HCT116 (cell line): ENCODE measurements at regions not wholly inside any gene's neighbourhood (a gene's known extent, or its start where the extent isn't known, plus 50 kb on each side); places are given as distances from the start of the nearest gene placed in this dataset.

ENCODE experiments used
- ATAC-seq: fragments of 200-7000 bp; cut with Tn5 transposase; 2 replicates; pipeline ENCODE4 v1.9.1; 2020; ENCODE audit warnings: mild to moderate bottlenecking, moderate library complexity
- BruUV-seq: library from RNA; stranded (reverse); fragments of 400-500 nt; replicated peaks from 2 replicates; lab custom pipeline; 2021; lab: Mats Ljungman, UMichigan
- CTCF ChIA-PET: fragments of 300-600 bp; sonication (Branson Sonifier 250); formaldehyde crosslinking; loops from one replicate; lab custom pipeline; 2021; ENCODE audit warnings: antibody characterized with exemption; lab: Charles Lee
- POLR2A ChIA-PET: fragments of 300-600, 350-600 bp; sonication (Branson Sonifier 250); formaldehyde crosslinking; loops from one replicate; lab custom pipeline; 2021; ENCODE audit warnings: antibody characterized with exemption; lab: Charles Lee
- RAD21 ChIA-PET, 2 experiments: fragments of 300-600 bp; sonication (Branson Sonifier 250); formaldehyde crosslinking; loops; one replicate each; lab custom pipeline; 2023; ENCODE audit warnings: low total read pairs in 2 of 2; ENCODE audit not compliant: uncharacterized antibody in 2 of 2, unreplicated experiment in 2 of 2, low non-redundant PET in 1 of 2; lab: Charles Lee
- DNase-seq: peaks from one replicate; pipeline ENCODE4 v3.0.0-alpha.2; 2010; ENCODE audit warnings: low read depth, low spot score
- H2AFZ ChIP-seq: fragments of 200-600 bp; shearing (Covaris generic), sonication (generic); 2 replicates; pipeline ENCODE4 v1.6.1; 2017; ENCODE audit warnings: low read depth, mixed run types, mixed read lengths, antibody characterized with exemption, low read length; ENCODE audit not compliant: poor library complexity, severe bottlenecking
- H3K27ac ChIP-seq: 2 replicates; pipeline ENCODE4 v1.5.1; 2012; ENCODE audit warnings: low read depth, low read length
- H3K27me3 ChIP-seq: fragments of 200-600 bp; sonication (generic); 2 replicates; pipeline ENCODE4 v1.6.1; 2016; ENCODE audit warnings: mixed run types, low read length, mixed read lengths; ENCODE audit not compliant: insufficient read depth
- H3K36me3 ChIP-seq, 2 experiments: fragments of 200-500 bp in 1 of 2; fragments of 200-600 bp in 1 of 2; sonication (Bioruptor generic) in 1 of 2; sonication (generic) in 1 of 2; 2 replicates each; pipeline versions ENCODE4 v1.5.1 to v1.6.1; 2014 to 2016; ENCODE audit warnings: low read length in 2 of 2, inconsistent platforms in 1 of 2, mixed read lengths in 1 of 2, mixed run types in 1 of 2; ENCODE audit not compliant: insufficient read depth in 2 of 2, control insufficient read depth in 1 of 2
- H3K4me1 ChIP-seq, 2 experiments: fragments of 200-600 bp in 1 of 2; sonication (generic) in 1 of 2; 2 replicates each; pipeline versions ENCODE4 v1.5.1 to v1.6.1; 2012 to 2017; ENCODE audit warnings: low read length in 2 of 2, inconsistent platforms in 1 of 2, mild to moderate bottlenecking in 1 of 2, mixed read lengths in 1 of 2, mixed run types in 1 of 2, moderate library complexity in 1 of 2; ENCODE audit not compliant: insufficient read depth in 2 of 2, control insufficient read depth in 1 of 2
- H3K4me2 ChIP-seq: fragments of 200-600 bp; sonication (generic); 2 replicates; pipeline ENCODE4 v1.6.1; 2017; ENCODE audit warnings: mixed run types, low read length, mixed read lengths
- H3K4me3 ChIP-seq, 2 experiments: fragments of 200-600 bp in 1 of 2; sonication (generic) in 1 of 2; replicated peaks in 1 of 2; 2 replicates each; pipeline ENCODE4 v1.5.1; 2011 to 2016; ENCODE audit warnings: low read length in 2 of 2, control low read depth in 1 of 2, low read depth in 1 of 2, mild to moderate bottlenecking in 1 of 2, mixed read lengths in 1 of 2, mixed run types in 1 of 2
- H3K79me2 ChIP-seq: fragments of 200-600 bp; sonication (generic); 2 replicates; pipeline ENCODE4 v1.6.1; 2017; ENCODE audit warnings: mild to moderate bottlenecking, mixed run types, low read length, moderate library complexity, mixed read lengths; ENCODE audit not compliant: insufficient read depth
- H3K9ac ChIP-seq: fragments of 200-600 bp; sonication (generic); 2 replicates; pipeline ENCODE4 v1.6.1; 2016; ENCODE audit warnings: low read length, mixed read lengths
- H3K9me2 ChIP-seq: fragments of 200-600 bp; sonication (generic), shearing (Covaris generic); 2 replicates; pipeline ENCODE4 v1.6.1; 2017; ENCODE audit warnings: mixed run types, mild to moderate bottlenecking, moderate library complexity; ENCODE audit not compliant: insufficient read depth
- H3K9me3 ChIP-seq, 2 experiments: fragments of 200-500 bp in 1 of 2; fragments of 200-600 bp in 1 of 2; sonication (Bioruptor generic) in 1 of 2; sonication (generic) in 1 of 2; 2 replicates each; pipeline ENCODE4 v1.6.1; 2014 to 2017; ENCODE audit warnings: low read length in 2 of 2, mixed read lengths in 2 of 2, inconsistent platforms in 1 of 2, low read depth in 1 of 2, mild to moderate bottlenecking in 1 of 2, mixed run types in 1 of 2, moderate library complexity in 1 of 2; ENCODE audit not compliant: control insufficient read depth in 1 of 2, insufficient read depth in 1 of 2
- H4K20me1 ChIP-seq: fragments of 200-600 bp; sonication (generic), shearing (Covaris generic); 2 replicates; pipeline ENCODE4 v1.6.1; 2017; ENCODE audit warnings: mixed run types, mild to moderate bottlenecking, moderate library complexity; ENCODE audit not compliant: insufficient read depth
- ATF3 ChIP-seq: IDR thresholded peaks from 2 replicates; pipeline ENCODE4 v1.6.1; 2012
- CBX3 ChIP-seq: IDR thresholded peaks from 2 replicates; pipeline ENCODE4 v1.6.1; 2012; ENCODE audit warnings: low read depth
- CEBPB ChIP-seq: IDR thresholded peaks from 2 replicates; pipeline ENCODE4 v1.6.1; 2012; ENCODE audit warnings: low read depth
- ELF1 ChIP-seq: IDR thresholded peaks from 2 replicates; pipeline ENCODE4 v1.6.1; 2012; ENCODE audit warnings: low read depth, borderline replicate concordance
- JUND ChIP-seq: IDR thresholded peaks from 2 replicates; pipeline ENCODE4 v1.6.1; 2012
- MAX ChIP-seq: IDR thresholded peaks from 2 replicates; pipeline ENCODE4 v1.6.1; 2012
- POLR2AphosphoS5 ChIP-seq: IDR thresholded peaks from 2 replicates; pipeline ENCODE4 v1.6.1; 2011; ENCODE audit warnings: mild to moderate bottlenecking, low read depth, low read length, moderate library complexity
- SRF ChIP-seq: IDR thresholded peaks from 2 replicates; pipeline ENCODE4 v1.6.1; 2012; ENCODE audit warnings: low read depth
- TCF7L2 ChIP-seq: IDR thresholded peaks from 2 replicates; pipeline ENCODE4 v1.7.0; 2011; ENCODE audit warnings: borderline replicate concordance, inconsistent platforms; ENCODE audit not compliant: insufficient read depth, insufficient read length; ENCODE audit errors: extremely low read depth
- YY1 ChIP-seq: IDR thresholded peaks from 2 replicates; pipeline ENCODE4 v1.6.1; 2011; ENCODE audit warnings: low read length, low read depth, moderate library complexity, mild to moderate bottlenecking; ENCODE audit not compliant: insufficient replicate concordance; ENCODE audit errors: extremely low read depth
- ZFX ChIP-seq: fragments of 450-650 bp; IDR thresholded peaks from 2 replicates; pipeline ENCODE4 v1.6.1; 2017
- intact Hi-C: fragments of 100-400 bp; cut with micrococcal nuclease; formaldehyde crosslinking; loops from 2 replicates; pipeline ENCODE4 v1.10.0; 2022
- TF ChIP-seq, protein P1 (sequence below): IDR thresholded peaks from 2 replicates; pipeline ENCODE4 v1.6.1; 2012; ENCODE audit warnings: low read depth
- TF ChIP-seq, protein P2 (sequence below): IDR thresholded peaks from 2 replicates; pipeline ENCODE4 v1.6.1; 2011; ENCODE audit warnings: mild to moderate bottlenecking, low read length, moderate library complexity; ENCODE audit not compliant: insufficient replicate concordance; ENCODE audit errors: extremely low read depth

DNA sequence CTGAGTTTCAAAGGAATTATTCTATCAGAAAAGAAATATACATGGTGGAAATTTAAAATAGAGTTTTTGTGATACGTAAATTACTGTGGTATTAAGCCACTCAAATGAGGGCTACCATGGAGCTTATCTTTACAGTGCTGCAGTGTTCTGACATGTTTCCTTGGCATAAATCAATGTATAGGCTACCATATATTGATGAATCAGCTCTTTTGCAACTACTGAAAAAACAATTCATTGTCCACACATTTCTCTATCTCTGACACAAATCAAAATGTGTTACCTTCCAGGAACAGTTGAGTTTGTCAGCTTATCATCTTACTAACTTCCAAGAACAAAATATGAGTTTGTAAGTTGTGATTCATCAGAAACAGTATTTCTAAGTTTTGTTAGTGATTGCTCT lies 140.3 kb upstream of the CDH18 start:
- H4K20me1 ChIP-seq = no peaks in the 10 kb centered on the region
- POLR2A ChIA-PET = no interaction called here
- no peaks in the 10 kb centered on the region for H3K4me1 ChIP-seq
- H3K9me3 ChIP-seq = peaks cover 19 to 31% of the 10 kb centered on the region in 2 experiments; a peak in 2 of 4 replicates
- ATAC-seq = no peak
- intact Hi-C loops = no loop called here
- CTCF ChIA-PET = no interaction called here
- H2AFZ ChIP-seq = no peak overlapping the region
- H3K27me3 ChIP-seq = no peaks in the 10 kb centered on the region
- no peak overlapping the region for H3K9ac ChIP-seq
- no peak overlapping the region for H3K4me3 ChIP-seq
- RAD21 ChIA-PET = no interaction called here
- no peak overlapping the region for H3K27ac ChIP-seq
- TF ChIP-seq ELF1 (no peak), CEBPB (no peak), ZFX (no peak), ATF3 (no peak), SRF (no peak), JUND (no peak), POLR2AphosphoS5 (no peak), MAX (no peak), YY1 (no peak), TCF7L2 (no peak)
- DNase-seq = no peak
- no TSS peak for BruUV-seq
- H3K79me2 ChIP-seq = no peaks in the 10 kb centered on the region
- no peaks in the 10 kb centered on the region for H3K36me3 ChIP-seq
- H3K9me2 ChIP-seq = no peaks in the 10 kb centered on the region
- no peak overlapping the region for H3K4me2 ChIP-seq

DNA sequence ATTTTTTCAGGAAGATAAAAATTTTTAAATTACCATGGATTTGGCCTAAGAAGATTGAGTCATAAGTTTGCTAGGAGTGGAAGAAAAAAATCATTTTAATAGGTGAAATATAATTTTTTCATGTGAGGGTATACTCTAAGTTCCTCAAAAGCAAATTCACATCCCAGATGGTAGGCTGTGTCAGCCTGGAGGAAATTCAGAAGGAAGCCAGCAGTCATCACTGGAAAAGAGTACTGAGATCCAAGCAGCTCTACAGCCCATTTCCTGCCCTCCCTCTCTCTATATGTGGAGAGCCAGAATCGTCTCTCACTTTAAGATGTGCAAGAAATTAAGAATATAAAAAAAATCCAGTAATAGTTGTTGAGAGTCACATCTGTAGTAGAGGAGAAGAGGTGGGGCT lies 126.5 kb upstream of the CDH18 start:
- BruUV-seq = no TSS peak
- peaks cover 0 to 10% of the 10 kb centered on the region in 2 experiments; a peak in 3 of 4 replicates for H3K9me3 ChIP-seq
- ChIA-PET RAD21 (no interaction called here), POLR2A (no interaction called here), CTCF (no interaction called here)
- ATAC-seq = no peak
- no peaks in the 10 kb centered on the region for H4K20me1 ChIP-seq
- no peak for DNase-seq
- no peak overlapping the region for H2AFZ ChIP-seq
- H3K27me3 ChIP-seq = no peaks in the 10 kb centered on the region
- H3K4me3 ChIP-seq = no peak overlapping the region
- no peak overlapping the region for H3K4me2 ChIP-seq
- no peaks in the 10 kb centered on the region for H3K4me1 ChIP-seq
- no peaks in the 10 kb centered on the region for H3K9me2 ChIP-seq
- TF ChIP-seq MAX (no peak), TCF7L2 (no peak), JUND (no peak), POLR2AphosphoS5 (no peak), CBX3 (no peak)
- TF ChIP-seq, protein P1, sequence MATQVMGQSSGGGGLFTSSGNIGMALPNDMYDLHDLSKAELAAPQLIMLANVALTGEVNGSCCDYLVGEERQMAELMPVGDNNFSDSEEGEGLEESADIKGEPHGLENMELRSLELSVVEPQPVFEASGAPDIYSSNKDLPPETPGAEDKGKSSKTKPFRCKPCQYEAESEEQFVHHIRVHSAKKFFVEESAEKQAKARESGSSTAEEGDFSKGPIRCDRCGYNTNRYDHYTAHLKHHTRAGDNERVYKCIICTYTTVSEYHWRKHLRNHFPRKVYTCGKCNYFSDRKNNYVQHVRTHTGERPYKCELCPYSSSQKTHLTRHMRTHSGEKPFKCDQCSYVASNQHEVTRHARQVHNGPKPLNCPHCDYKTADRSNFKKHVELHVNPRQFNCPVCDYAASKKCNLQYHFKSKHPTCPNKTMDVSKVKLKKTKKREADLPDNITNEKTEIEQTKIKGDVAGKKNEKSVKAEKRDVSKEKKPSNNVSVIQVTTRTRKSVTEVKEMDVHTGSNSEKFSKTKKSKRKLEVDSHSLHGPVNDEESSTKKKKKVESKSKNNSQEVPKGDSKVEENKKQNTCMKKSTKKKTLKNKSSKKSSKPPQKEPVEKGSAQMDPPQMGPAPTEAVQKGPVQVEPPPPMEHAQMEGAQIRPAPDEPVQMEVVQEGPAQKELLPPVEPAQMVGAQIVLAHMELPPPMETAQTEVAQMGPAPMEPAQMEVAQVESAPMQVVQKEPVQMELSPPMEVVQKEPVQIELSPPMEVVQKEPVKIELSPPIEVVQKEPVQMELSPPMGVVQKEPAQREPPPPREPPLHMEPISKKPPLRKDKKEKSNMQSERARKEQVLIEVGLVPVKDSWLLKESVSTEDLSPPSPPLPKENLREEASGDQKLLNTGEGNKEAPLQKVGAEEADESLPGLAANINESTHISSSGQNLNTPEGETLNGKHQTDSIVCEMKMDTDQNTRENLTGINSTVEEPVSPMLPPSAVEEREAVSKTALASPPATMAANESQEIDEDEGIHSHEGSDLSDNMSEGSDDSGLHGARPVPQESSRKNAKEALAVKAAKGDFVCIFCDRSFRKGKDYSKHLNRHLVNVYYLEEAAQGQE = no peak
- TF ChIP-seq, protein P2, sequence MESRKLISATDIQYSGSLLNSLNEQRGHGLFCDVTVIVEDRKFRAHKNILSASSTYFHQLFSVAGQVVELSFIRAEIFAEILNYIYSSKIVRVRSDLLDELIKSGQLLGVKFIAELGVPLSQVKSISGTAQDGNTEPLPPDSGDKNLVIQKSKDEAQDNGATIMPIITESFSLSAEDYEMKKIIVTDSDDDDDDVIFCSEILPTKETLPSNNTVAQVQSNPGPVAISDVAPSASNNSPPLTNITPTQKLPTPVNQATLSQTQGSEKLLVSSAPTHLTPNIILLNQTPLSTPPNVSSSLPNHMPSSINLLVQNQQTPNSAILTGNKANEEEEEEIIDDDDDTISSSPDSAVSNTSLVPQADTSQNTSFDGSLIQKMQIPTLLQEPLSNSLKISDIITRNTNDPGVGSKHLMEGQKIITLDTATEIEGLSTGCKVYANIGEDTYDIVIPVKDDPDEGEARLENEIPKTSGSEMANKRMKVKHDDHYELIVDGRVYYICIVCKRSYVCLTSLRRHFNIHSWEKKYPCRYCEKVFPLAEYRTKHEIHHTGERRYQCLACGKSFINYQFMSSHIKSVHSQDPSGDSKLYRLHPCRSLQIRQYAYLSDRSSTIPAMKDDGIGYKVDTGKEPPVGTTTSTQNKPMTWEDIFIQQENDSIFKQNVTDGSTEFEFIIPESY = no peak
- intact Hi-C loops = no loop called here
- no peak overlapping the region for H3K9ac ChIP-seq
- H3K36me3 ChIP-seq = no peaks in the 10 kb centered on the region
- no peak overlapping the region for H3K27ac ChIP-seq
- no peaks in the 10 kb centered on the region for H3K79me2 ChIP-seq
